ENCODE measurements at regions not wholly inside any gene's neighbourhood (a gene's known extent, or its start where the extent isn't known, plus 50 kb on each side); places are given as distances from the start of the nearest gene placed in this dataset.

GRCh38 chr9:750249-750967, 91.1 kb upstream of the DMRT1 start:
- TF ChIP-seq CTCF (conservative IDR thresholded peaks at IDR 0.05; ENCODE audit: low read depth, low read length) (no peak), EZH2 (IDR thresholded peaks at IDR 0.05; ENCODE audit: low read length, unreplicated experiment) (no peak), EZH2phosphoT487 (IDR thresholded peaks at IDR 0.05; ENCODE audit: borderline replicate concordance, low read length) (no peak)
